Neural progenitor cell (in vitro differentiated cells): ENCODE measurements at regions not wholly inside any gene's neighbourhood (a gene's known extent, or its start where the extent isn't known, plus 50 kb on each side); places are given as distances from the start of the nearest gene placed in this dataset.
A peak's percentile ranks its signal among the peaks of the same experiment; 100 is the strongest.

Experiments used
- DNase-seq: peaks from one replicate; pipeline ENCODE4 v3.0.0-alpha.2; 2016; ENCODE audit warnings: low spot score
- H2AFZ ChIP-seq: fragments of 200-600 bp; sonication (generic); replicated peaks from 2 replicates; pipeline ENCODE4 v1.6.1; 2016; ENCODE audit warnings: antibody characterized with exemption
- H3F3A ChIP-seq: fragments of 200-600 bp; sonication (generic); 2 replicates; pipeline ENCODE4 v1.6.1; 2016; ENCODE audit warnings: antibody characterized with exemption, low read depth
- H3K27ac ChIP-seq: fragments of 200-600 bp; sonication (generic); 2 replicates; pipeline ENCODE4 v1.5.1; 2016; ENCODE audit warnings: mild to moderate bottlenecking
- H3K27me3 ChIP-seq: fragments of 200-600 bp; sonication (generic); 2 replicates; pipeline ENCODE4 v1.6.1; 2016; ENCODE audit warnings: mild to moderate bottlenecking, moderate library complexity
- H3K36me3 ChIP-seq: fragments of 200-600 bp; sonication (generic); 2 replicates; pipeline ENCODE4 v1.5.1; 2016
- H3K4me1 ChIP-seq: fragments of 200-600 bp; sonication (generic); 2 replicates; pipeline ENCODE4 v1.6.1; 2016; ENCODE audit warnings: mixed run types
- H3K4me2 ChIP-seq: fragments of 200-600 bp; sonication (generic); 2 replicates; pipeline ENCODE4 v1.6.1; 2016
- H3K4me3 ChIP-seq: fragments of 200-600 bp; sonication (generic); 2 replicates; pipeline ENCODE4 v1.5.1; 2016
- H3K79me2 ChIP-seq: fragments of 200-600 bp; sonication (generic); 2 replicates; pipeline ENCODE4 v1.6.1; 2016; ENCODE audit warnings: low read depth
- H3K9ac ChIP-seq: fragments of 200-600 bp; sonication (generic); 2 replicates; pipeline ENCODE4 v1.6.1; 2016
- H3K9me3 ChIP-seq: fragments of 200-600 bp; sonication (generic); 2 replicates; pipeline ENCODE4 v1.5.1; 2016; ENCODE audit warnings: low read depth
- H4K20me1 ChIP-seq: fragments of 200-600 bp; sonication (generic); 2 replicates; pipeline ENCODE4 v1.6.1; 2016; ENCODE audit warnings: low read depth
- H3K27ac Mint-ChIP-seq: 3 replicates; pipeline ENCODE4 v1.8.0; 2021; ENCODE audit warnings: mixed read lengths
- H3K27me3 Mint-ChIP-seq: 2 replicates; pipeline ENCODE4 v1.8.0; 2022; ENCODE audit warnings: low read depth, mild to moderate bottlenecking, inconsistent platforms, moderate library complexity, mixed read lengths; ENCODE audit not compliant: insufficient read depth
- H3K36me3 Mint-ChIP-seq: 3 replicates; pipeline ENCODE4 v1.8.0; 2021; ENCODE audit warnings: mixed read lengths
- H3K4me1 Mint-ChIP-seq: 3 replicates; pipeline ENCODE4 v1.8.0; 2021; ENCODE audit warnings: mixed read lengths
- H3K4me3 Mint-ChIP-seq: 3 replicates; pipeline ENCODE4 v1.8.0; 2021; ENCODE audit warnings: mild to moderate bottlenecking, moderate library complexity, mixed read lengths
- H3K9me3 Mint-ChIP-seq: 3 replicates; pipeline ENCODE4 v1.8.0; 2020; ENCODE audit warnings: mixed read lengths
- CTCF ChIP-seq: fragments of 200-600 bp; sonication (generic); IDR thresholded peaks from 2 replicates; pipeline ENCODE4 v1.5.1; 2017; ENCODE audit warnings: antibody characterized with exemption, mild to moderate bottlenecking
- EZH2 ChIP-seq: fragments of 200-600 bp; sonication (generic); IDR thresholded peaks from 2 replicates; pipeline ENCODE4 v1.6.1; 2017; ENCODE audit warnings: antibody characterized with exemption, mild to moderate bottlenecking, moderate library complexity
- EZH2phosphoT487 ChIP-seq: fragments of 200-600 bp; sonication (generic); IDR thresholded peaks from 2 replicates; pipeline ENCODE4 v1.6.1; 2017; ENCODE audit warnings: antibody characterized with exemption

GRCh38 chr5:107195890-107196395 is 474.8 kb downstream of the EFNA5 start:
- no peak for TF ChIP-seq EZH2phosphoT487
- no peak for TF ChIP-seq EZH2
- TF ChIP-seq CTCF, result no peak

GRCh38 chr5:107184871-107185270 is 485.9 kb downstream of the EFNA5 start:
- H3K4me1 Mint-ChIP-seq, result no peaks in the 10 kb centered on the region
- no peak overlapping the region for H3K9ac ChIP-seq
- no peaks in the 10 kb centered on the region for H3F3A ChIP-seq
- H3K4me1 ChIP-seq, result no peaks in the 10 kb centered on the region
- H3K9me3 Mint-ChIP-seq, result peaks cover 2% of the 10 kb centered on the region
- no peaks in the 10 kb centered on the region for H3K9me3 ChIP-seq
- no peaks in the 10 kb centered on the region for H4K20me1 ChIP-seq
- H3K27me3 ChIP-seq, result no peaks in the 10 kb centered on the region
- H2AFZ ChIP-seq, result no peak overlapping the region
- H3K36me3 Mint-ChIP-seq, result no peaks in the 10 kb centered on the region
- H3K4me3 ChIP-seq, result no peak overlapping the region
- H3K4me2 ChIP-seq, result no peak overlapping the region
- TF ChIP-seq EZH2, result no peak
- no peak for TF ChIP-seq CTCF
- no peak for TF ChIP-seq EZH2phosphoT487
- no peak overlapping the region for H3K27ac Mint-ChIP-seq
- no peaks in the 10 kb centered on the region for H3K79me2 ChIP-seq
- H3K36me3 ChIP-seq, result no peaks in the 10 kb centered on the region
- H3K27ac ChIP-seq, result no peak overlapping the region
- no peaks in the 10 kb centered on the region for H3K27me3 Mint-ChIP-seq
- no peak overlapping the region for H3K4me3 Mint-ChIP-seq
- DNase-seq, result no peak

More at GRCh38 chr5:107195890-107196395, 474.8 kb downstream of the EFNA5 start:
- no peaks in the 10 kb centered on the region for H3K36me3 ChIP-seq
- H3K27ac Mint-ChIP-seq, result no peak overlapping the region
- H3K4me1 ChIP-seq, result no peaks in the 10 kb centered on the region
- no peaks in the 10 kb centered on the region for H3K4me1 Mint-ChIP-seq
- no peak overlapping the region for H3K4me2 ChIP-seq
- H3K9me3 ChIP-seq, result no peaks in the 10 kb centered on the region
- no peaks in the 10 kb centered on the region for H4K20me1 ChIP-seq
- H3K4me3 ChIP-seq, result no peak overlapping the region
- H3K36me3 Mint-ChIP-seq, result no peaks in the 10 kb centered on the region
- H3K9me3 Mint-ChIP-seq, result no peaks in the 10 kb centered on the region
- H3K27me3 ChIP-seq, result no peaks in the 10 kb centered on the region
- H3K79me2 ChIP-seq, result no peaks in the 10 kb centered on the region
- H3K4me3 Mint-ChIP-seq, result no peak overlapping the region
- no peaks in the 10 kb centered on the region for H3K27me3 Mint-ChIP-seq
- H3F3A ChIP-seq, result no peaks in the 10 kb centered on the region
- no peak overlapping the region for H3K27ac ChIP-seq
- H3K9ac ChIP-seq, result no peak overlapping the region
- DNase-seq, result peak; percentile 3
- no peak overlapping the region for H2AFZ ChIP-seq

- no peak overlapping the region for H3K4me2 ChIP-seq
- H3K9me3 Mint-ChIP-seq, result peaks cover 2% of the 10 kb centered on the region
- H3K4me1 Mint-ChIP-seq, result no peaks in the 10 kb centered on the region
- H4K20me1 ChIP-seq, result no peaks in the 10 kb centered on the region
- DNase-seq, result no peak
- no peaks in the 10 kb centered on the region for H3K36me3 Mint-ChIP-seq
- TF ChIP-seq EZH2phosphoT487 (no peak), CTCF (no peak)
- H3K4me1 ChIP-seq, result no peaks in the 10 kb centered on the region
- no peaks in the 10 kb centered on the region for H3K27me3 ChIP-seq
- H3F3A ChIP-seq, result no peaks in the 10 kb centered on the region
- H3K27ac ChIP-seq, result no peak overlapping the region
- H3K9me3 ChIP-seq, result no peaks in the 10 kb centered on the region
- no peak overlapping the region for H3K4me3 ChIP-seq
- H2AFZ ChIP-seq, result no peak overlapping the region
- H3K79me2 ChIP-seq, result no peaks in the 10 kb centered on the region
- H3K27me3 Mint-ChIP-seq, result no peaks in the 10 kb centered on the region
- H3K9ac ChIP-seq, result no peak overlapping the region
- no peaks in the 10 kb centered on the region for H3K36me3 ChIP-seq
- H3K27ac Mint-ChIP-seq, result no peak overlapping the region
- no peak overlapping the region for H3K4me3 Mint-ChIP-seq
Measured at GRCh38 chr5:107184066-107184465, 486.7 kb downstream of the EFNA5 start.
